Stimulated activated naive CD8-positive, alpha-beta T cell treated with anti-CD3 and anti-CD28 coated beads, Interleukin-15, amount 100 ng/mL, for 72 hours (primary cell): ENCODE measurements at regions not wholly inside any gene's neighbourhood (a gene's known extent, or its start where the extent isn't known, plus 50 kb on each side); places are given as distances from the start of the nearest gene placed in this dataset.
"Not testable (repeated sequence)": the region's sequence is repeated elsewhere in the genome, so short reads cannot be mapped to it uniquely, and the experiment has no call there.

Source experiments
- ATAC-seq: fragments of 150-1000 bp; cut with Tn5 transposase; 2 replicates; pipeline ENCODE4 v1.10.0; 2021; ENCODE audit warnings: mild to moderate bottlenecking, moderate library complexity
- DNase-seq, 2 donors: peaks; one replicate each; pipeline ENCODE4 v3.0.0; 2021 to 2022
- H3K27ac Mint-ChIP-seq, 2 donors: one replicate each; pipeline ENCODE4 v1.8.0; 2022; ENCODE audit warnings: mild to moderate bottlenecking in 2 of 2, mixed read lengths in 2 of 2, moderate library complexity in 2 of 2
- H3K27me3 Mint-ChIP-seq: one replicate; pipeline ENCODE4 v1.8.0; 2022; ENCODE audit warnings: mixed read lengths
- H3K4me1 Mint-ChIP-seq: one replicate; pipeline ENCODE4 v1.8.0; 2022; ENCODE audit warnings: mild to moderate bottlenecking, mixed read lengths
- H3K4me3 Mint-ChIP-seq, 2 donors: one replicate each; pipeline ENCODE4 v1.8.0; 2022; ENCODE audit warnings: mild to moderate bottlenecking in 2 of 2, mixed read lengths in 2 of 2, moderate library complexity in 1 of 2
- H3K9me3 Mint-ChIP-seq, 2 donors: one replicate each; pipeline ENCODE4 v1.8.0; 2022; ENCODE audit warnings: mixed read lengths in 2 of 2

- H3K9me3 Mint-ChIP-seq, H3K27ac Mint-ChIP-seq, H3K27me3 Mint-ChIP-seq, DNase-seq, ATAC-seq, H3K4me3 Mint-ChIP-seq, H3K4me1 Mint-ChIP-seq: not testable (repeated sequence)
These were observed 112.8 kb downstream of the CGGBP1 start for GRCh38 chr3:87946007-87946406.

- peaks cover 6 to 11% of the 10 kb centered on the region in 2 donors for H3K9me3 Mint-ChIP-seq
- not testable (repeated sequence) for H3K27me3 Mint-ChIP-seq, DNase-seq, H3K27ac Mint-ChIP-seq, H3K4me1 Mint-ChIP-seq, ATAC-seq, H3K4me3 Mint-ChIP-seq
These were observed 116.5 kb downstream of the CGGBP1 start for GRCh38 chr3:87942256-87942655.

- H3K9me3 Mint-ChIP-seq: peaks cover 18 to 24% of the 10 kb centered on the region in 2 donors
- DNase-seq (no peak), ATAC-seq (no peak)
- no peaks in the 10 kb centered on the region for H3K4me1 Mint-ChIP-seq
- H3K27ac Mint-ChIP-seq: no peak overlapping the region
- H3K27me3 Mint-ChIP-seq: no peaks in the 10 kb centered on the region
- no peak overlapping the region for H3K4me3 Mint-ChIP-seq
These were observed 134.3 kb downstream of the CGGBP1 start for GRCh38 chr3:87924485-87924884.

GRCh38 chr3:87920549-87920948, 138.3 kb downstream of the CGGBP1 start:
- Mint-ChIP-seq H3K27me3 (peaks cover 12% of the 10 kb centered on the region), H3K4me1 (no peaks in the 10 kb centered on the region), H3K4me3 (no peak overlapping the region), H3K9me3 (peaks cover 16 to 19% of the 10 kb centered on the region in 2 donors), H3K27ac (no peak overlapping the region)
- no peak for ATAC-seq
- DNase-seq: no peak

- Mint-ChIP-seq H3K27me3 (no peaks in the 10 kb centered on the region), H3K4me3 (no peak overlapping the region), H3K4me1 (no peaks in the 10 kb centered on the region), H3K27ac (no peak overlapping the region), H3K9me3 (no peaks in the 10 kb centered on the region)
- DNase-seq: no peak
- ATAC-seq: no peak
These were observed 157.7 kb downstream of the CGGBP1 start for GRCh38 chr3:87901141-87901540.

- H3K27ac Mint-ChIP-seq: no peak overlapping the region
- ATAC-seq: no peak
- no peaks in the 10 kb centered on the region for H3K27me3 Mint-ChIP-seq
- H3K4me1 Mint-ChIP-seq: no peaks in the 10 kb centered on the region
- H3K9me3 Mint-ChIP-seq: no peaks in the 10 kb centered on the region
- H3K4me3 Mint-ChIP-seq: no peak overlapping the region
- DNase-seq: no peak
These were observed 158.7 kb downstream of the CGGBP1 start for GRCh38 chr3:87900061-87900460.

GRCh38 chr3:87898971-87899370, 159.8 kb downstream of the CGGBP1 start:
- Mint-ChIP-seq H3K4me1 (no peaks in the 10 kb centered on the region), H3K27me3 (no peaks in the 10 kb centered on the region), H3K27ac (no peak overlapping the region), H3K9me3 (no peaks in the 10 kb centered on the region), H3K4me3 (no peak overlapping the region)
- DNase-seq (no peak), ATAC-seq (no peak)

GRCh38 chr3:87895983-87896382, 162.8 kb downstream of the CGGBP1 start:
- H3K4me3 Mint-ChIP-seq: no peak overlapping the region
- H3K4me1 Mint-ChIP-seq: no peaks in the 10 kb centered on the region
- DNase-seq (no peak), ATAC-seq (no peak)
- H3K27me3 Mint-ChIP-seq: no peaks in the 10 kb centered on the region
- no peak overlapping the region for H3K27ac Mint-ChIP-seq
- no peaks in the 10 kb centered on the region for H3K9me3 Mint-ChIP-seq

GRCh38 chr3:87873136-87873535, 185.7 kb downstream of the CGGBP1 start:
- no peak for ATAC-seq

GRCh38 chr3:87867001-87867400, 191.8 kb downstream of the CGGBP1 start:
- Mint-ChIP-seq H3K27me3 (no peaks in the 10 kb centered on the region), H3K9me3 (peaks cover 9 to 10% of the 10 kb centered on the region in 2 donors), H3K4me1 (no peaks in the 10 kb centered on the region), H3K4me3 (no peak overlapping the region), H3K27ac (no peak overlapping the region)
- no peak for DNase-seq
- no peak for ATAC-seq

More at GRCh38 chr3:87873136-87873535, 185.7 kb downstream of the CGGBP1 start:
- no peak for DNase-seq
- no peaks in the 10 kb centered on the region for H3K4me1 Mint-ChIP-seq
- H3K4me3 Mint-ChIP-seq: no peak overlapping the region
- peaks cover 10 to 25% of the 10 kb centered on the region in 2 donors for H3K9me3 Mint-ChIP-seq
- no peaks in the 10 kb centered on the region for H3K27me3 Mint-ChIP-seq
- no peak overlapping the region for H3K27ac Mint-ChIP-seq

- ATAC-seq: no peak
- H3K4me3 Mint-ChIP-seq: no peak overlapping the region
- H3K9me3 Mint-ChIP-seq: no peaks in the 10 kb centered on the region
- DNase-seq: no peak
- no peaks in the 10 kb centered on the region for H3K27me3 Mint-ChIP-seq
- H3K4me1 Mint-ChIP-seq: no peaks in the 10 kb centered on the region
- H3K27ac Mint-ChIP-seq: no peak overlapping the region
These were observed 202.7 kb downstream of the CGGBP1 start for GRCh38 chr3:87856126-87856525.

- H3K9me3 Mint-ChIP-seq: no peaks in the 10 kb centered on the region
- DNase-seq: no peak
- H3K4me1 Mint-ChIP-seq: no peaks in the 10 kb centered on the region
- H3K27me3 Mint-ChIP-seq: no peaks in the 10 kb centered on the region
- no peak overlapping the region for H3K4me3 Mint-ChIP-seq
- no peak overlapping the region for H3K27ac Mint-ChIP-seq
- ATAC-seq: no peak
These were observed 203.2 kb downstream of the CGGBP1 start for GRCh38 chr3:87855616-87856015.

- H3K27me3 Mint-ChIP-seq: no peaks in the 10 kb centered on the region
- DNase-seq: no peak
- H3K4me3 Mint-ChIP-seq: no peak overlapping the region
- no peak for ATAC-seq
- no peak overlapping the region for H3K27ac Mint-ChIP-seq
- H3K9me3 Mint-ChIP-seq: no peaks in the 10 kb centered on the region
- no peaks in the 10 kb centered on the region for H3K4me1 Mint-ChIP-seq
These were observed 203.6 kb downstream of the CGGBP1 start for GRCh38 chr3:87855211-87855610.

GRCh38 chr3:87848003-87848402, 210.8 kb downstream of the CGGBP1 start:
- no peak for DNase-seq
- no peak overlapping the region for H3K27ac Mint-ChIP-seq
- no peak for ATAC-seq
- H3K4me3 Mint-ChIP-seq: no peak overlapping the region
- no peaks in the 10 kb centered on the region for H3K9me3 Mint-ChIP-seq
- H3K27me3 Mint-ChIP-seq: no peaks in the 10 kb centered on the region
- H3K4me1 Mint-ChIP-seq: no peaks in the 10 kb centered on the region

- H3K27ac Mint-ChIP-seq: no peak overlapping the region
- ATAC-seq: no peak
- no peaks in the 10 kb centered on the region for H3K9me3 Mint-ChIP-seq
- H3K4me3 Mint-ChIP-seq: no peak overlapping the region
- no peak for DNase-seq
- H3K4me1 Mint-ChIP-seq: no peaks in the 10 kb centered on the region
- no peaks in the 10 kb centered on the region for H3K27me3 Mint-ChIP-seq
These were observed 221.7 kb downstream of the CGGBP1 start for GRCh38 chr3:87837076-87837475.

GRCh38 chr3:87836026-87836425, 222.8 kb downstream of the CGGBP1 start:
- ATAC-seq: no peak
- H3K27ac Mint-ChIP-seq: no peak overlapping the region
- H3K27me3 Mint-ChIP-seq: no peaks in the 10 kb centered on the region
- DNase-seq: no peak
- H3K9me3 Mint-ChIP-seq: no peaks in the 10 kb centered on the region
- no peak overlapping the region for H3K4me3 Mint-ChIP-seq
- no peaks in the 10 kb centered on the region for H3K4me1 Mint-ChIP-seq

GRCh38 chr3:87835236-87835635, 223.6 kb downstream of the CGGBP1 start:
- Mint-ChIP-seq H3K4me1 (no peaks in the 10 kb centered on the region), H3K9me3 (no peaks in the 10 kb centered on the region), H3K27me3 (no peaks in the 10 kb centered on the region), H3K4me3 (no peak overlapping the region), H3K27ac (no peak overlapping the region)
- no peak for ATAC-seq
- DNase-seq: no peak
